ENCODE measurements at regions not wholly inside any gene's neighbourhood (a gene's known extent, or its start where the extent isn't known, plus 50 kb on each side); places are given as distances from the start of the nearest gene placed in this dataset.

DNA sequence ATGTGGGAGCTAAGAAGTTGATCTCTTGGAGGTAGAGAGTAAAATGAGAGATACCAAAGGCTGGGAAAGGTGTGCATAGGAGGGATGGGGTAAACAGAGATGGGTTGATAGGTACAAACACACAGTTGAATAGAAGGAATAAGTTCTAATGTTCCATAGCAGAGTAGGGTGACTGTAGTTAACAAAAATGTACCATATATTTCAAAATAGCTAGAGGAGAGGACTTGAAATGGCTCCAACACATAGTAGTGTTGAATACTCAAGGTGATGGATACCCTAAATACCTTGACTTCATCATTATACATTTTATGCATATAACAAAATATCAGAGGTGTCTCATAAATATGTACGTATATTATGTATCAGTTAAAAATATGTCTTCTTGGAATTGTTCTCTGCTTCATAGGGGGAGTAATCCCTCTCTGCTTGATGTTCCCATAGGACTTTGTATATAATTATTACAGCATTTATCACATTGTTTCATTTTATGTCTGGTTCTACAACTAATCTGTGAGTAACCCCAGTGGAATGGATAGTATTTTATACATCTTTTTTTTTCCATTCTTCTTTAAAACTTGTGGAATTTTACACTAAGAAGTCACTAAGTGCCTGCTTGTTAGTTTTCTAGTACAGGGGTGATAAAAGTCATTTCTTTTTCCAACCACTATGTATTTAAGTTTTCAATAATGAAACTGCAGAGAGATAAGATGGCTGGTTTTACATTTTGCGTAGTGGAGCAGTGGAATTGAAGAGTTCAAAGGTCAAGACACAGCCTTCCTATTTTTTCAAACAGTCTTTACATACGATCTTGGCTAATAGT lies 1940.0 kb upstream of the SEL1L start:
- no peak for TF ChIP-seq POLR2A (IDR thresholded peaks at IDR 0.05)
- no peak for TF ChIP-seq CTCF (IDR thresholded peaks at IDR 0.05)
